ENCODE measurements at regions not wholly inside any gene's neighbourhood (a gene's known extent, or its start where the extent isn't known, plus 50 kb on each side); places are given as distances from the start of the nearest gene placed in this dataset.
"Not testable (repeated sequence)": the region's sequence is repeated elsewhere in the genome, so short reads cannot be mapped to it uniquely, and the experiment has no call there.

GRCh38 chr6:130610303-130610702 is 216.9 kb upstream of the SMLR1 start:
- DNase-seq (ENCODE audit: low read depth in 2 of 2) = no peak

GRCh38 chr6:130611366-130611765 is 215.8 kb upstream of the SMLR1 start:
- no peak for DNase-seq (ENCODE audit: low read depth in 2 of 2)

- no peak for DNase-seq (ENCODE audit: low read depth in 2 of 2)
Measured at GRCh38 chr6:130613176-130613575, 214.0 kb upstream of the SMLR1 start.

GRCh38 chr6:130615816-130616215 is 211.4 kb upstream of the SMLR1 start:
- DNase-seq (ENCODE audit: low read depth in 2 of 2) = no peak

GRCh38 chr6:130617658-130618057 is 209.5 kb upstream of the SMLR1 start:
- DNase-seq (ENCODE audit: low read depth in 2 of 2) = no peak

- not testable (repeated sequence) for DNase-seq (ENCODE audit: low read depth in 2 of 2)
Measured at GRCh38 chr6:130618806-130619205, 208.4 kb upstream of the SMLR1 start.

GRCh38 chr6:130620338-130620781 is 206.8 kb upstream of the SMLR1 start:
- no peak for DNase-seq (ENCODE audit: low read depth in 2 of 2)

GRCh38 chr6:130622142-130622541 is 205.1 kb upstream of the SMLR1 start:
- no peak for DNase-seq (ENCODE audit: low read depth in 2 of 2)

GRCh38 chr6:130624046-130624445 is 203.2 kb upstream of the SMLR1 start:
- no peak for DNase-seq (ENCODE audit: low read depth in 2 of 2)

- no peak for DNase-seq (ENCODE audit: low read depth in 2 of 2)
Measured at GRCh38 chr6:130625825-130626527, 201.2 kb upstream of the SMLR1 start.

- DNase-seq (ENCODE audit: low read depth in 2 of 2) = no peak
Measured at GRCh38 chr6:130628862-130629261, 198.3 kb upstream of the SMLR1 start.

- DNase-seq (ENCODE audit: low read depth in 2 of 2) = no peak
Measured at GRCh38 chr6:130629640-130630039, 197.6 kb upstream of the SMLR1 start.

- DNase-seq (ENCODE audit: low read depth in 2 of 2) = no peak
Measured at GRCh38 chr6:130632277-130632676, 194.9 kb upstream of the SMLR1 start.

GRCh38 chr6:130632897-130633296 is 194.3 kb upstream of the SMLR1 start:
- DNase-seq (ENCODE audit: low read depth in 2 of 2) = no peak

GRCh38 chr6:130643361-130643760 is 183.8 kb upstream of the SMLR1 start:
- no peak for DNase-seq (ENCODE audit: low read depth in 2 of 2)

- no peak for DNase-seq (ENCODE audit: low read depth in 2 of 2)
Measured at GRCh38 chr6:130644175-130644574, 183.0 kb upstream of the SMLR1 start.

- not testable (repeated sequence) for DNase-seq (ENCODE audit: low read depth in 2 of 2)
Measured at GRCh38 chr6:130644769-130645168, 182.4 kb upstream of the SMLR1 start.

- no peak for DNase-seq (ENCODE audit: low read depth in 2 of 2)
Measured at GRCh38 chr6:130647246-130647645, 180.0 kb upstream of the SMLR1 start.

GRCh38 chr6:130655586-130655985 is 171.6 kb upstream of the SMLR1 start:
- no peak for DNase-seq (ENCODE audit: low read depth in 2 of 2)

GRCh38 chr6:130661077-130661476 is 166.1 kb upstream of the SMLR1 start:
- no peak for DNase-seq (ENCODE audit: low read depth in 2 of 2)

- no peak for DNase-seq (ENCODE audit: low read depth in 2 of 2)
Measured at GRCh38 chr6:130666786-130667185, 160.4 kb upstream of the SMLR1 start.

- no peak for DNase-seq (ENCODE audit: low read depth in 2 of 2)
Measured at GRCh38 chr6:130670142-130670541, 157.1 kb upstream of the SMLR1 start.

- no peak for DNase-seq (ENCODE audit: low read depth in 2 of 2)
Measured at GRCh38 chr6:130671119-130671518, 156.1 kb upstream of the SMLR1 start.

GRCh38 chr6:130671577-130671976 is 155.6 kb upstream of the SMLR1 start:
- no peak for DNase-seq (ENCODE audit: low read depth in 2 of 2)
